ENCODE measurements at regions not wholly inside any gene's neighbourhood (a gene's known extent, or its start where the extent isn't known, plus 50 kb on each side); places are given as distances from the start of the nearest gene placed in this dataset.

- Mint-ChIP-seq H3K9me3 (peaks cover 0 to 9% (median 0%) of the 10 kb centered on the region in 9 donors), H3K4me1 (no peaks in the 10 kb centered on the region), H3K27ac (no peak overlapping the region), H3K27me3 (peaks cover 0 to 1% (median 0%) of the 10 kb centered on the region in 5 donors), H3K4me3 (no peak overlapping the region), H3K36me3 (no peaks in the 10 kb centered on the region)
- ATAC-seq (no peak), DNase-seq (no peak)
- POLR2A ChIA-PET: no interaction called here
Observed at GRCh38 chr5:92912283-92912682, 668.7 kb downstream of the NR2F1-AS1 start.

DNA sequence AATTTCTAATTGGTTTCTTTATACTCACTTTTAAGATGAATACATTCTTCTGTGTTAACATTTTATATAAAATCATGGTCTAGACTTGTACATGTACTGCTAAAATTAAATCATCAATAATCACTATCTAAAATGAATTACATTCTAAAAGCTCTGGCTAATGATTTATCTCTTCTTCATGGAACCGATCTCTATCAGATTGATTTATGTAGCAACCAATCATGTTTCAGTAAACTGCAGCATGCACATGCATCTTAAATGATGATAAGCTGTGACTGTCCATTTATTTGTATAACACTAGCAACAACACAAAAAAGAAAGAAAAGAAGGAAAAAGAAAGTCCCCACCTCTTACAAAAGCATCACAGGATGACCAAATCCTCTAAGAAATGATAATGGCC lies 669.2 kb downstream of the NR2F1-AS1 start:
- Mint-ChIP-seq H3K4me3 (no peak overlapping the region), H3K36me3 (no peaks in the 10 kb centered on the region), H3K9me3 (peaks cover 0 to 9% (median 0%) of the 10 kb centered on the region in 9 donors), H3K4me1 (no peaks in the 10 kb centered on the region), H3K27me3 (peaks cover 0 to 1% (median 0%) of the 10 kb centered on the region in 5 donors), H3K27ac (no peak overlapping the region)
- POLR2A ChIA-PET: no interaction called here
- no peak for DNase-seq
- ATAC-seq: no peak

- no peak for DNase-seq
- peaks cover 0 to 9% (median 0%) of the 10 kb centered on the region in 9 donors for H3K9me3 Mint-ChIP-seq
- no peak overlapping the region for H3K27ac Mint-ChIP-seq
- ATAC-seq: no peak
- H3K4me3 Mint-ChIP-seq: no peak overlapping the region
- no peaks in the 10 kb centered on the region for H3K36me3 Mint-ChIP-seq
- peaks cover 0 to 1% (median 0%) of the 10 kb centered on the region in 5 donors for H3K27me3 Mint-ChIP-seq
- POLR2A ChIA-PET: no interaction called here
- H3K4me1 Mint-ChIP-seq: no peaks in the 10 kb centered on the region
Observed at GRCh38 chr5:92911293-92911692, 669.7 kb downstream of the NR2F1-AS1 start.

DNA sequence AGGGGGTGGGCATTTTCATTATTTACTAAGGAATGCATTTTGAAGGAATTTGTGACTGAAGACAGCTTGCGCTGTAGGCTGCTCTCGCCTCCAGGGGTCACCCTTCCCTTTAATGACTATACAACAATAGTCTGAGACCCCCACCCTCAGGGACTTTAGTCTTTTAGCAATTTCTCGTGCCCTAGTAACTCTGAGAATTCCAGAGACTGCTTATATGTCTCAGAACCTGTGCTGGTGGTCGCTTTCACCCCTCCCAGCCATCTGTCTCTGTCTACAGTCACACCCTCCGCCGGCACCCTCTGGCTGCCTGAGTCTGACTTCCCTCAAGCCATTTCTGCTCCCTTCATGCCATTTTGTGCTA lies 671.4 kb downstream of the NR2F1-AS1 start:
- Mint-ChIP-seq H3K27ac (no peak overlapping the region), H3K9me3 (peaks cover 0 to 8% (median 0%) of the 10 kb centered on the region in 9 donors), H3K36me3 (no peaks in the 10 kb centered on the region), H3K27me3 (peaks cover 0 to 1% (median 0%) of the 10 kb centered on the region in 5 donors), H3K4me1 (no peaks in the 10 kb centered on the region), H3K4me3 (no peak overlapping the region)
- POLR2A ChIA-PET: no interaction called here
- DNase-seq: no peak
- ATAC-seq: no peak

DNA sequence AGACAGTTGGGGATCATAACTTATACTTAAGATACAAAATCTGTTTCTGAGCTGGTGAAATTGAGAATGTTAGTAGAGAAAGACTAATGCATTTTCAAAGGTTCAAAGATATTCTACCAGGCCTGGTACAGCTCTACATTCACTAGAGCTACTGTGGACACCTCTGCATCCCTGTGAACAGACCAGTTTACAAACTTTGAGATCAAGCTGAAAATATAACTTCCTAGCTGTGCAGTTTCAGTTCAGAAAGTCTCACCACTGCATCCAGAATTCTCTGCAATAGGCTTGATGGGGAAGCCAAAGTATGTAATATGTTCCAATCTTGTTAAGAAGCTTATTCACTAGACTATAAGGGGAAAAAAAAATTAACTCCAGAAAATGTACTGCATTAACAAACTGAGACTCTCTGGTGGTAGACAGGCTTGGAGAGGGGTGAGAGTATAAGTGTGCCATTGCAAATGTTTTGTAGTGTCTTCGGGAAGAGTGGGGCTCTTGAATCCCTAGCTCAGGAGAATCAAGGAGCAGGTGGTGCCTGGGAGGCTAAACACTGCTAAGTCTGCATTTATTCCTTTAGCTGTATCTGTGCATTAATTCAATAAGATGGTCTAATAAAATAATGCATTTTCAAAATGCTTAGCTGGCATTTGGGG lies 671.9 kb downstream of the NR2F1-AS1 start:
- H3K4me3 Mint-ChIP-seq: no peak overlapping the region
- H3K27ac Mint-ChIP-seq: no peak overlapping the region
- ATAC-seq: no peak
- H3K4me1 Mint-ChIP-seq: no peaks in the 10 kb centered on the region
- peaks cover 0 to 1% (median 0%) of the 10 kb centered on the region in 5 donors for H3K27me3 Mint-ChIP-seq
- peaks cover 0 to 3% (median 0%) of the 10 kb centered on the region in 9 donors for H3K9me3 Mint-ChIP-seq
- POLR2A ChIA-PET: no interaction called here
- no peak for DNase-seq
- no peaks in the 10 kb centered on the region for H3K36me3 Mint-ChIP-seq

DNA sequence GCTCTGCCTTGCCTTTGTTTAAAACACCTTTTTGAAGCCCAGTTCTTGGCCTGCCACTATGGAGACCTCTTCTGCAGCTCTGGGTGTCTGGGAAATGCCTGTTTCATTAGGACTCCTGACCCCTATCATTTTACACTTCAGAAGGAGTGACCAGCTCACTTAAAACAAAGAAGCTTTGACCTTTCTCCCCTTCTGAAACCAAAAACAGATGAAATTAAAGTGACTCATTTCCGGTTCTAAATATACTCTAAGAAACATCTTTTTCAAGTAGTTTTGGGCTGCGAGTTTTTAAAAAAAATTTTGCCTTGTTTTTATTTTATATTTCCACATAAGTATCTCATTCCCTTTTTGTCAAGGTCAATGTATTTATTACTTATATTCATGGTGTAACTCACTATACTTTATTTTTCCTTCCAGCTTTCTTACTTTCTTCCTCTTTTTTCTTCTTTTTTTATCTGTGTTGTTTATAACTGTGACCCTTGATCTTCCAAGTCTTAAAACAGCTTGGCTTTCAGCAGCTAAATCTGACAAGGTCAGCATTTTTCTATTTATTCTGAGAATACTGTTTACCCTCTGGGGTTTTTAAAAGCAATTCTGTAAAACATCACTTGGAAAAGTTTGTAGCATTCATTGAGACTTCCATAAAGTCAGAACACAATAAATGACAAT lies 672.9 kb downstream of the NR2F1-AS1 start:
- no peaks in the 10 kb centered on the region for H3K4me1 Mint-ChIP-seq
- no peaks in the 10 kb centered on the region for H3K9me3 Mint-ChIP-seq
- ATAC-seq (no peak), DNase-seq (no peak)
- POLR2A ChIA-PET: no interaction called here
- H3K4me3 Mint-ChIP-seq: no peak overlapping the region
- H3K27me3 Mint-ChIP-seq: peaks cover 0 to 1% (median 0%) of the 10 kb centered on the region in 5 donors
- H3K27ac Mint-ChIP-seq: no peak overlapping the region
- H3K36me3 Mint-ChIP-seq: no peaks in the 10 kb centered on the region

DNA sequence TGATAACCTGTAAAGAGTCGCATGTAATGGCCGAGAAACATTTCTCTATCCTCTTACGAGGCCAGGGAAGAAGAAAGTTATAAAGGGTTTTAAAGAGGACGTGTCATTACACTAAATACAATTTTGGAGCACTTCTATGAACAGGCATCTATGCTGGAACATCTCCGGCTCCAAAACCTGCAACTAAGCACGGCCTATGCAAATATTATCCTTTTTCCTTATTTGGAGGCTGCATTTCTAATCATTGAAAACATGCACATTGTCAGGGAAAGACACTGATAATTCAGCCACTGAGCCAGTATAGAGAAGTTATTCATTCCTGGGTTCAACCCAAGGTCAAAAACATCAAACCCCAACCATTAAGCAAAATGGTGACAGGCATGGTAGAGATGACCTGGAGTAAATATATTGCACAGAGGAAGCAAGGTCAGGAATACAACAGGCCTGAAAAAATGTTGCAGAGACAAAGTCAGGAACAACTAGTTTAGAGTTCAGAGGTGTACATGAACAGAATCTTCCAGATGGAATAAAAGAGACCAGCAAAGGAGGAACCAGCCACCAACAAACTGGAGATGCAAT lies 674.1 kb downstream of the NR2F1-AS1 start:
- H3K27me3 Mint-ChIP-seq: peaks cover 0 to 1% (median 0%) of the 10 kb centered on the region in 5 donors
- DNase-seq (no peak), ATAC-seq (no peak)
- no peaks in the 10 kb centered on the region for H3K4me1 Mint-ChIP-seq
- H3K36me3 Mint-ChIP-seq: no peaks in the 10 kb centered on the region
- H3K27ac Mint-ChIP-seq: no peak overlapping the region
- no peak overlapping the region for H3K4me3 Mint-ChIP-seq
- POLR2A ChIA-PET: no interaction called here
- H3K9me3 Mint-ChIP-seq: no peaks in the 10 kb centered on the region

GRCh38 chr5:92904021-92904420 lies 677.0 kb downstream of the NR2F1-AS1 start:
- Mint-ChIP-seq H3K4me3 (no peak overlapping the region), H3K27me3 (peaks cover 0 to 3% (median 0%) of the 10 kb centered on the region in 5 donors)

GRCh38 chr5:92899611-92900010 lies 681.4 kb downstream of the NR2F1-AS1 start:
- no peak for DNase-seq
- Mint-ChIP-seq H3K4me1 (no peaks in the 10 kb centered on the region), H3K27me3 (peaks cover 0 to 3% (median 0%) of the 10 kb centered on the region in 5 donors), H3K4me3 (no peak overlapping the region), H3K36me3 (no peaks in the 10 kb centered on the region), H3K9me3 (peaks cover 0 to 3% (median 0%) of the 10 kb centered on the region in 9 donors), H3K27ac (no peak overlapping the region)
- POLR2A ChIA-PET: no interaction called here
- ATAC-seq: no peak

More at GRCh38 chr5:92904021-92904420, 677.0 kb downstream of the NR2F1-AS1 start:
- Mint-ChIP-seq H3K4me1 (no peaks in the 10 kb centered on the region), H3K27ac (no peak overlapping the region), H3K36me3 (no peaks in the 10 kb centered on the region), H3K9me3 (no peaks in the 10 kb centered on the region)
- ATAC-seq (no peak), DNase-seq (no peak)
- POLR2A ChIA-PET: no interaction called here

DNA sequence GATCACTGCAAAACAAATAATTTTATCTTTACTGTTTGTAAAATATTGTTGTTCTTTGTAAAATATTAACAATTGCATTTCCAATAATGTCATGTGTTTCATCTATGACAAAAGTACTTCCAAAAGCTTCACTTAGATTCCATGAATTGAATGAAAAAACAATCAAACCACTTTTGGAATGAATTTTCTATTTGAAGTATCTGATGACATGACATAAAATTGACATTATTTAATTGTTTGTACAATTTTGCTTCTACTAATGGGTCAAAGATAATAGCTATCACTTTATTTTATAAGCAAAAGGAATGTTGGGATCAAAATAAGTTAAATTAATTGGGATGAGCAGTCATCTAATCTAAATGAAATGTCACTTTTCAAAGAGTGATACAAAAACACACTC lies 684.3 kb downstream of the NR2F1-AS1 start:
- H3K27me3 Mint-ChIP-seq: peaks cover 0 to 3% (median 0%) of the 10 kb centered on the region in 5 donors
- ATAC-seq (no peak), DNase-seq (no peak)
- no peak overlapping the region for H3K27ac Mint-ChIP-seq
- no peak overlapping the region for H3K4me3 Mint-ChIP-seq
- no peaks in the 10 kb centered on the region for H3K36me3 Mint-ChIP-seq
- peaks cover 0 to 3% (median 0%) of the 10 kb centered on the region in 9 donors for H3K9me3 Mint-ChIP-seq
- POLR2A ChIA-PET: no interaction called here
- H3K4me1 Mint-ChIP-seq: no peaks in the 10 kb centered on the region

- no peak for DNase-seq
- Mint-ChIP-seq H3K4me1 (no peaks in the 10 kb centered on the region), H3K36me3 (no peaks in the 10 kb centered on the region), H3K27ac (no peak overlapping the region), H3K9me3 (peaks cover 0 to 14% (median 4%) of the 10 kb centered on the region in 9 donors), H3K27me3 (peaks cover 0 to 3% (median 0%) of the 10 kb centered on the region in 5 donors), H3K4me3 (no peak overlapping the region)
- POLR2A ChIA-PET: no interaction called here
- no peak for ATAC-seq
Observed at GRCh38 chr5:92890841-92891244, 690.2 kb downstream of the NR2F1-AS1 start.

- DNase-seq (no peak), ATAC-seq (no peak)
- no peaks in the 10 kb centered on the region for H3K4me1 Mint-ChIP-seq
- no peak overlapping the region for H3K4me3 Mint-ChIP-seq
- no peak overlapping the region for H3K27ac Mint-ChIP-seq
- peaks cover 0 to 14% (median 4%) of the 10 kb centered on the region in 9 donors for H3K9me3 Mint-ChIP-seq
- H3K27me3 Mint-ChIP-seq: peaks cover 0 to 3% (median 0%) of the 10 kb centered on the region in 5 donors
- H3K36me3 Mint-ChIP-seq: no peaks in the 10 kb centered on the region
- POLR2A ChIA-PET: no interaction called here
Observed at GRCh38 chr5:92889140-92889539, 691.9 kb downstream of the NR2F1-AS1 start.

GRCh38 chr5:92887254-92887653 lies 693.8 kb downstream of the NR2F1-AS1 start:
- no peak overlapping the region for H3K27ac Mint-ChIP-seq
- no peaks in the 10 kb centered on the region for H3K4me1 Mint-ChIP-seq
- H3K4me3 Mint-ChIP-seq: no peak overlapping the region
- peaks cover 0 to 14% (median 6%) of the 10 kb centered on the region in 9 donors for H3K9me3 Mint-ChIP-seq
- no peak for DNase-seq
- POLR2A ChIA-PET: no interaction called here
- no peak for ATAC-seq
- no peaks in the 10 kb centered on the region for H3K36me3 Mint-ChIP-seq
- H3K27me3 Mint-ChIP-seq: peaks cover 0 to 3% (median 0%) of the 10 kb centered on the region in 5 donors
